CD14-positive monocyte (primary cell): ENCODE measurements at regions not wholly inside any gene's neighbourhood (a gene's known extent, or its start where the extent isn't known, plus 50 kb on each side); places are given as distances from the start of the nearest gene placed in this dataset.
A peak's percentile ranks its signal among the peaks of the same experiment; 100 is the strongest.

Source experiments
- DNase-seq, 3 donors: peaks; one replicate each; pipeline ENCODE4 v3.0.0-alpha.2; 2011 to 2022
- H2AFZ ChIP-seq: 2 replicates; pipeline ENCODE4 v1.6.0; 2012; ENCODE audit warnings: mild to moderate bottlenecking, low read depth, low read length, inconsistent platforms; ENCODE audit not compliant: insufficient read depth, poor library complexity, severe bottlenecking
- H3K27ac ChIP-seq, 2 donors: 1 replicate in 1 of 2; 2 replicates in 1 of 2; pipeline ENCODE4 v1.5.1; 2012 to 2013; ENCODE audit warnings: low read length in 2 of 2, control low read depth in 1 of 2, inconsistent platforms in 1 of 2, low read depth in 1 of 2, mild to moderate bottlenecking in 1 of 2
- H3K27me3 ChIP-seq, 2 donors: one replicate each; pipeline versions ENCODE4 v1.6.0 to v1.6.1; 2011 to 2013; ENCODE audit warnings: low read length in 2 of 2; ENCODE audit not compliant: control insufficient read depth in 2 of 2, insufficient read depth in 2 of 2
- H3K36me3 ChIP-seq, 2 donors: replicated peaks in 1 of 2; 1 replicate in 1 of 2; 2 replicates in 1 of 2; pipeline versions ENCODE4 v1.5.1 to v1.6.1; 2012 to 2013; ENCODE audit warnings: low read length in 2 of 2, control low read depth in 1 of 2, inconsistent platforms in 1 of 2, mild to moderate bottlenecking in 1 of 2; ENCODE audit not compliant: insufficient read depth in 2 of 2, control insufficient read depth in 1 of 2
- H3K4me1 ChIP-seq, 2 donors: 1 replicate in 1 of 2; 2 replicates in 1 of 2; pipeline versions ENCODE4 v1.5.1 to v1.6.1; 2012 to 2013; ENCODE audit warnings: low read length in 2 of 2, control low read depth in 1 of 2, inconsistent platforms in 1 of 2, mild to moderate bottlenecking in 1 of 2, moderate library complexity in 1 of 2; ENCODE audit not compliant: insufficient read depth in 2 of 2, control insufficient read depth in 1 of 2
- H3K4me2 ChIP-seq: replicated peaks from 2 replicates; pipeline ENCODE3; 2012; ENCODE audit warnings: low read length, moderate library complexity, mild to moderate bottlenecking; ENCODE audit not compliant: poor library complexity, severe bottlenecking; ENCODE audit errors: extremely low read depth
- H3K4me3 ChIP-seq, 3 experiments: fragments of 200-600 bp in 1 of 3; sonication (generic) in 1 of 3; replicated peaks in 1 of 3; 1 replicate in 2 of 3; 2 replicates in 1 of 3; pipeline ENCODE4 v1.5.1; 2011 to 2013; ENCODE audit warnings: low read length in 3 of 3, mild to moderate bottlenecking in 3 of 3, control low read depth in 2 of 3, low read depth in 2 of 3, inconsistent platforms in 1 of 3, moderate library complexity in 1 of 3
- H3K79me2 ChIP-seq: 2 replicates; pipeline ENCODE4 v1.6.0; 2012; ENCODE audit warnings: mild to moderate bottlenecking, control low read depth, inconsistent platforms, low read length, moderate library complexity; ENCODE audit not compliant: insufficient read depth
- H3K9ac ChIP-seq: 2 replicates; pipeline ENCODE4 v1.6.0; 2017; ENCODE audit warnings: low read length, mild to moderate bottlenecking; ENCODE audit not compliant: insufficient read depth, poor library complexity, severe bottlenecking
- H3K9me3 ChIP-seq, 2 donors: replicated peaks in 1 of 2; 1 replicate in 1 of 2; 2 replicates in 1 of 2; pipeline versions ENCODE4 v1.5.1 to v1.6.1; 2012 to 2013; ENCODE audit warnings: low read length in 2 of 2, control low read depth in 1 of 2; ENCODE audit not compliant: control insufficient read depth in 1 of 2, insufficient read depth in 1 of 2
- H4K20me1 ChIP-seq: 2 replicates; pipeline ENCODE4 v1.6.0; 2012; ENCODE audit warnings: mild to moderate bottlenecking, low read length, control low read depth, moderate library complexity; ENCODE audit not compliant: insufficient read depth
- H3K27ac Mint-ChIP-seq, 7 donors: one replicate each; pipeline ENCODE4 v1.8.0; 2020; ENCODE audit warnings: mild to moderate bottlenecking in 7 of 7, mixed read lengths in 7 of 7, moderate library complexity in 6 of 7, inconsistent platforms in 2 of 7
- H3K27me3 Mint-ChIP-seq, 3 donors: one replicate each; pipeline ENCODE4 v1.8.0; 2021 to 2022; ENCODE audit warnings: low read depth in 3 of 3, mild to moderate bottlenecking in 3 of 3, mixed read lengths in 3 of 3, moderate library complexity in 3 of 3, inconsistent platforms in 1 of 3
- H3K36me3 Mint-ChIP-seq, 2 donors: one replicate each; pipeline ENCODE4 v1.8.0; 2020; ENCODE audit warnings: mixed read lengths in 2 of 2, inconsistent platforms in 1 of 2, mild to moderate bottlenecking in 1 of 2
- H3K4me1 Mint-ChIP-seq: one replicate; pipeline ENCODE4 v1.8.0; 2020; ENCODE audit warnings: mild to moderate bottlenecking, mixed read lengths
- H3K4me3 Mint-ChIP-seq, 2 donors: one replicate each; pipeline ENCODE4 v1.8.0; 2020; ENCODE audit warnings: mild to moderate bottlenecking in 2 of 2, mixed read lengths in 2 of 2, moderate library complexity in 1 of 2
- H3K9me3 Mint-ChIP-seq, 7 donors: one replicate each; pipeline ENCODE4 v1.8.0; 2020 to 2022; ENCODE audit warnings: mixed read lengths in 7 of 7, mild to moderate bottlenecking in 6 of 7, moderate library complexity in 6 of 7, inconsistent platforms in 2 of 7
- WGBS: methylation state at CpG from one replicate; pipeline ENCODE4 v1.1.5; 2013; ENCODE audit warnings: missing lambda C conversion rate; ENCODE audit not compliant: insufficient coverage; 5-methylcytosine and 5-hydroxymethylcytosine counted together
- intact Hi-C, 2 donors: fragments of 100-400 bp; cut with micrococcal nuclease; formaldehyde crosslinking; loops; one replicate each; pipeline versions ENCODE4 v1.15.0 to v1.15.1; 2023
- TF ChIP-seq, protein P1 (sequence below): fragments of 200-600 bp; IDR thresholded peaks from one replicate; pipeline ENCODE4 v1.8.0; 2022; ENCODE audit warnings: antibody characterized with exemption, mild to moderate bottlenecking

DNA sequence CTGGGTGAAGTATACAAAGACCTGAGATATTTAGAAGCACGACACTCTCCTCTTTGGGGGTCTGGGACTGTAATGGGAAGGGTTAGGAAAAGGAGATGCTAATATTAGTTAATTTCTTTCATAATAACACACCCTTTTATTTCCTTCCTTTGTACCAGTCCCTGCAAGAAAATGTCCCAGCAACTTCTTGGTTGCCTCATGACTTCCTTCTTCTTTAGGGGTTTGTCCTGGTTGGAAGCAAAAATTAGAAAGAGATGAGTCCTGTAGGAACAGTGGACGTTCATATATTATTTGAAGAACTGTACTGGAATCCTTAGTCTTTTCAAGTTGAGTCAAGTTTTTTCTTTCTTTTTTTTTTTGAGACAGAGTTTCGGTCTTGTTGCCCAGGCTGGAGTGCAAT lies 227.8 kb upstream of the TBL1XR1 start:
- TF ChIP-seq, protein P1, sequence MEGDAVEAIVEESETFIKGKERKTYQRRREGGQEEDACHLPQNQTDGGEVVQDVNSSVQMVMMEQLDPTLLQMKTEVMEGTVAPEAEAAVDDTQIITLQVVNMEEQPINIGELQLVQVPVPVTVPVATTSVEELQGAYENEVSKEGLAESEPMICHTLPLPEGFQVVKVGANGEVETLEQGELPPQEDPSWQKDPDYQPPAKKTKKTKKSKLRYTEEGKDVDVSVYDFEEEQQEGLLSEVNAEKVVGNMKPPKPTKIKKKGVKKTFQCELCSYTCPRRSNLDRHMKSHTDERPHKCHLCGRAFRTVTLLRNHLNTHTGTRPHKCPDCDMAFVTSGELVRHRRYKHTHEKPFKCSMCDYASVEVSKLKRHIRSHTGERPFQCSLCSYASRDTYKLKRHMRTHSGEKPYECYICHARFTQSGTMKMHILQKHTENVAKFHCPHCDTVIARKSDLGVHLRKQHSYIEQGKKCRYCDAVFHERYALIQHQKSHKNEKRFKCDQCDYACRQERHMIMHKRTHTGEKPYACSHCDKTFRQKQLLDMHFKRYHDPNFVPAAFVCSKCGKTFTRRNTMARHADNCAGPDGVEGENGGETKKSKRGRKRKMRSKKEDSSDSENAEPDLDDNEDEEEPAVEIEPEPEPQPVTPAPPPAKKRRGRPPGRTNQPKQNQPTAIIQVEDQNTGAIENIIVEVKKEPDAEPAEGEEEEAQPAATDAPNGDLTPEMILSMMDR, result no peak
- intact Hi-C loops, result loop anchor here in 1 of 2 donors (10.0 kb wide), 1 partner anchor 60 kb away; no protein-coding TSS in a partner anchor
- Mint-ChIP-seq H3K36me3 (no peaks in the 10 kb centered on the region), H3K9me3 (peaks cover 0 to 3% (median 0%) of the 10 kb centered on the region in 7 donors), H3K4me3 (no peak overlapping the region), H3K27me3 (no peaks in the 10 kb centered on the region), H3K27ac (peak overlapping the region in 4 of 7 donors; percentile 31 to 62 (median 44)), H3K4me1 (peaks cover 50% of the 10 kb centered on the region)
- no peak overlapping the region for H2AFZ ChIP-seq
- no peaks in the 10 kb centered on the region for H3K79me2 ChIP-seq
- H4K20me1 ChIP-seq, result no peaks in the 10 kb centered on the region
- peak overlapping the region in 1 of 3 experiments; percentile 21 for H3K4me3 ChIP-seq
- peak overlapping the region; percentile 12 for H3K4me2 ChIP-seq
- no peaks in the 10 kb centered on the region for H3K36me3 ChIP-seq
- H3K9ac ChIP-seq, result no peak overlapping the region
- WGBS, result no CpG with 5 or more reads among the region's 3 CpGs
- peak overlapping the region in 1 of 2 donors; percentile 42 for H3K27ac ChIP-seq
- no peak for DNase-seq
- H3K27me3 ChIP-seq, result no peaks in the 10 kb centered on the region
- no peaks in the 10 kb centered on the region for H3K9me3 ChIP-seq
- peaks cover 45 to 53% of the 10 kb centered on the region in 2 donors for H3K4me1 ChIP-seq

DNA sequence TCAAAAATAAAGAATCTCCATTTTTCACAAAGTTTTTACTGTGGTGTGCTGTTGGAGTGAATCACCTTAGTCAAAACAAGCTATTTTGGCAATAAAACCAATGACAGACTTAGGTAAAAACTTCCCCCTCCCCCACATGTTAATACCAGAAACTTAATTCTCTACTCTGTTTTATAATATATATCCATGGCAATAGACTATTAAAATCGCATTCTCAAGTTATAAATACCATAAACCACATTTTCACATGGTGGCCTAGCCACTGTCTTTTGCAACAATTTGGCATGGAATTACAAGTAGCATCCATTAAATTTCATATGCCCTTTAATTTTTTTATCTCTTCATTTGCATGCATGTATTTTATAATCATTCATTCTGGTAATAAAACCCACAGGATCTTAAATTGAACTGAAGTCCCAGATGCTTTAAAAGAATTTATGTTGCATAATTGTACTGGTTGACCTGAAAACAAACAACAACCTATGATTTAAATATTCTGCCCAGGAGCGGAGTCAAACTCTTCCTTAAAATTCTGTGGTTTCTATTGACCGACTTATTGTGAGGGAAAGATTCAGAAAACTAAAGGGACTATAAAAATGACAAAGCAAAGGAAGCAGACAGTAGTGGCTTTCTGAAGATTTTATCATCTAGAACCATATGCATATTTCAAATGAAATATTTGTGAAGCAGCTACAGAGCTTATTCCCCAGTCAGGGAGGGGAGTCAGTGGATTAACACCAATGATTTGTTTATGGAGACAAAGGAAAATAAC lies 229.0 kb upstream of the TBL1XR1 start:
- no peak overlapping the region for H3K9ac ChIP-seq
- H3K9me3 ChIP-seq, result no peaks in the 10 kb centered on the region
- H3K79me2 ChIP-seq, result no peaks in the 10 kb centered on the region
- Mint-ChIP-seq H3K4me1 (peaks cover 51% of the 10 kb centered on the region), H3K9me3 (peaks cover 0 to 5% (median 0%) of the 10 kb centered on the region in 7 donors), H3K27me3 (no peaks in the 10 kb centered on the region), H3K36me3 (no peaks in the 10 kb centered on the region), H3K27ac (peak overlapping the region in 5 of 7 donors; percentile 83 to 92 (median 87)), H3K4me3 (no peak overlapping the region)
- peaks cover 45 to 54% of the 10 kb centered on the region in 2 donors for H3K4me1 ChIP-seq
- intact Hi-C loops, result loop anchor here in 1 of 2 donors (10.0 kb wide), 1 partner anchor 61 kb away; no protein-coding TSS in a partner anchor
- H3K36me3 ChIP-seq, result no peaks in the 10 kb centered on the region
- peak overlapping the region; percentile 41 for H3K4me2 ChIP-seq
- no peak overlapping the region for H3K4me3 ChIP-seq
- H3K27me3 ChIP-seq, result no peaks in the 10 kb centered on the region
- H2AFZ ChIP-seq, result peak overlapping the region; percentile 43
- peak overlapping the region in 1 of 2 donors; percentile 75 for H3K27ac ChIP-seq
- WGBS, result no CpG with 5 or more reads among the region's 3 CpGs
- no peak for DNase-seq
- no peaks in the 10 kb centered on the region for H4K20me1 ChIP-seq
- TF ChIP-seq, protein P1, result no peak
